ENCODE measurements at regions not wholly inside any gene's neighbourhood (a gene's known extent, or its start where the extent isn't known, plus 50 kb on each side); places are given as distances from the start of the nearest gene placed in this dataset.

DNA sequence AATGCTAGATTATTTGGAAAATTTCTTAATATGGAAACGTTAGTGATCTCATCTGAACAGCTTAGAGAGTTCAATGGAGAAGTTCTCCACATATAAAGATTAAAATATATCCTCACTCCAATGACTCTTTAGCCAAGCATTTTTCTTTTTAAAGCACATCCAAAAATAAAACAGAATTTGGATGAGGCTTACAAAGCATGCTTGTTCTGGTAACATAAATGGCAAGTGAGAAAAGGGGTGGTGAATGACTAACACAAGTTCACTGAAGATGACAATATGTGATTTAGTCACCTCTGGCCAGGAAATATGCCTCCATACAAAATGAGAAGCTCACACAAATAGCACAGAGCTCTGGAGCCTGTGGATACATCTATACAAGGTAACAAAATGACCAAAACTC is 253.0 kb downstream of the PCDH20 start:
- no peak for TF ChIP-seq POLR2A (IDR thresholded peaks at IDR 0.05; ENCODE audit: low read length)
- TF ChIP-seq GATA1 (IDR thresholded peaks at IDR 0.05; ENCODE audit: low read depth, low read length), result no peak
